Fibroblast of skin of scalp (primary cell): ENCODE measurements at regions not wholly inside any gene's neighbourhood (a gene's known extent, or its start where the extent isn't known, plus 50 kb on each side); places are given as distances from the start of the nearest gene placed in this dataset.
A peak's percentile ranks its signal among the peaks of the same experiment; 100 is the strongest.

Source experiments
- DNase-seq: peaks from one replicate; pipeline ENCODE4 v3.0.0-alpha.2; 2013

DNA sequence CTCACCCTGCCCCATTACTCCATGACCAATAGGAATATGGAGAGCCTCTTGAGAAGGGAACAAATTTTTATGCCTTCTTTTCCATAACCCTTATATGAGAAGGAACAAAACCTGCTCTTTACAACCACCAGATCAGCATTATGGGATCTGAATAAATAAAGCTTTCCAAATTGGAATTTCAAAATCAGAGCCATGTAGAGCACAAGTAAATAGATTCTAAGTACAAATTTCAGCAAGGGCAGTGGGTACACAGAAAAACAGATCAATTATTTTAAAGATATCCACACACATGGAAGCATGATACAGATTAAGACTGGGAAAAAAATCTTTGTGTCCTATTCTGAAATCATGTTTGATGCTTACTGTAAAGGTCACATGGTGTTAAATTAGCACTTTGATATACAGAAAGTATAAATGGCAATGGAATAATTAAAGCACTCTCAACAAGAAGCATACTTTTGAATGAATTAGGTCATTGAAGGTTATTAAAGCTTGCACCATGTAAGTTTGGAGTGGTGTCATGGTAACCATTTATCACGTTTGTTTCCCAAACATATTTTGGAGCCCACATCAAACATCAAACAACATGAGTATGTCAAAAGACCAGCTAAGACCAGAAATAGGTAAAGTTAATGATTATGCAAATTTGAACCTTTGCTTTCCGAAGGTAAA lies 75.9 kb upstream of the AVPR1A start:
- DNase-seq, result no peak

DNA sequence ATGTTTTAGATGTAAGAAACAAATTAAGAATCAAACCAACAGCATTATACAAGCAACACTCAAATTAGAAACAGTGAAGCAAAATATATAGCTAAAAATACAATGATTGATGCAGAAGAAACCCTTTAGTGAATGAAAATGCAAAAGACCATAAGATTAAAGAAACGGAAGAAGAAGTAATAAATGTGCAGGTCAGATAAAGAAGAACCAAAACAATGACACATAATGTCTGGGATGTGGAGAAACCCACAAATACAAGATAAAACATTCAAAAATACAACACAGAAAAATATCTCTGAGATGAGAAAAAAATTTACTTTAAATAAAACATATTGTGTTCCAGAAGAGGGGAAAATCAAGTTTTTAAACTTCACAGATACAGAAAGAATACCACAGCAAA lies 73.4 kb upstream of the AVPR1A start:
- DNase-seq, result no peak

DNA sequence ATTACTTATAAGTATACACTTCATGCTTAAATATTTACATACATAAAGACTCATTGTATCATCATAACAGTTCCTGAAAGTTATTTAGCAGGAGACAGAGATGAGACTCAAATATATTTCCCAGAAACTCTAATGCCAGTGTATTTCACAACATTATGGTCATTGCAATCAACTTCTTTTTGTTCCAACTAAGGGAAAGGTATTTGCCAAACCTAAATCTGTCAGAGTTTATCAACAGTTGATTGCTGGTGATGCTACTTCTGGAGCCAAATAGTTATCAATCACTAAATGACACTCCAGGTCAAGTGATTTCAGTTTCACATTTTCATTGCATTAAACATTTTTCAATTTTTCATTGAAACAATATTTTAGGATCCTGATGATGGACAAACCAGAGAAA lies 72.1 kb upstream of the AVPR1A start:
- no peak for DNase-seq

DNA sequence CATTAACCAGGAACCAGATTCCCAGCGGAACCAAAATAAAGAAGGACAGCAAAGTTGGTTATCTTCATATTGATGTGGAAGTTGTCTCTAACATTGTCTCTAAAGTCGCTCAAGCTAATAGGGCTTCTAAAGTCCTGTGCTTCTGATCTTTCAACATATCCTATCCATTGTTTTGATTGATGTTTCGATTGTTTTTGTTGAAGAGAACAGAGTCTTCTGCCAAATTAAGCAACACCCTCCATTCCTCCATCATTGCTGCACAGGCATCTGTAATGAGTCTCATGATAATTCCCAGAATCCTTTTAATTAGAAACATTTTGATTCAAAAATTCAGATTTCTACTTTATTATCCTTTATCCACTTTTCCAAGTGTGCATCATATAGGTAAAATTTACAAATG lies 71.6 kb upstream of the AVPR1A start:
- DNase-seq, result no peak

DNA sequence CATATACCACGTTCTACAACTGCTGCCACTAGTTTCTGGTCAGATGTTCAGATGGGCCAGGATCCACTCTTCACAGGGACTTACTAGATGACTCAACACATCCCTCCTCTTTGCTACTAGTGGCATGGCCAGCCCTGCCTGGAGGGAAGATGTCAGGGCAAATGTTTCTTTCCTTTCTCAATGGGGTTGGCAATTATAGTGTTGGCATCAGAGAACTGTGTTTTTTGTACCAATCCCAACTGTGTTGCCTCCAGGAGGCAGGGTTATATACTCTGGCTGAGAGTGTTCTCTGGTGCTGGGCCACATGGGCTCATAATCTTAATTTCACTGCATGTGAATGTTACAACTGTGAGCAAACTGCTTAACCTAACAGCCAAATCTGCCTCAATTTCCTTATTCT lies 69.9 kb upstream of the AVPR1A start:
- DNase-seq, result no peak

DNA sequence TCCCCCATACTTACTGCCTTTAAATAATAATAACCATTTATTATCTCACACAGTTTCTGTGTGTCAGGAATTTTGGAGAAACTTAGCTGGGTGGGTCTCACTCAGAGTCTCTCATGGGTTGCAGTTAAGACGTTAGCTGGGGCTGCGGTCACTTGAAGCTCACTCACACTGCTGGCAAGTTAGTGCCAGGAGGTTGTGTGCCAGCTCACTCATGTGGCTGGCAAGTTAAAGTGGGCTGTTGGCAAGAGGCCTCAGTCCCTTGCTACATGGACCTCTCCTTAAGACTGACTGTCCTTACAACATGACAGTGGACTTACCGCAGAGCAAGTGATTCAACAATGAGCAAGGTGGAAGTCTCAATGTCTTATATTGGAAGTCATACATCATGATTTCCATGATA lies 61.3 kb upstream of the AVPR1A start:
- no peak for DNase-seq

DNA sequence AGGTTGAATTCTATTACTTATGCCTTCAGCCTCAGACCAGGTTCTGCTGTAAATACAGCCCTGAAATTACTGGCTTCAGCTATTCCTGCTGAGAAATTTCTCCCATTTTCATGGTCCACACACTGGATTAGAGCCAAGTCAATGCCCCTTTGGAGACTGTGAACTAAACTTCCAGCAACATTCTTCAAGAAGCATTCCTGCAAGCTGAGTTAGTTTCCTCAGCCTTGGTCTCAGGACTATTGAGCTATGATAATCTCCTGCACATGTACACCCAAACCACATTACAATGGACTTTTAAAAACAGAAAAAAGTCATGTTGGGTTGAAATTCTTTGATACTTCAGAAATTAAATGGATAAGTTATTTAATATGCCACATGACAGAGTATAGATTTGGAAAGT lies 58.0 kb upstream of the AVPR1A start:
- peak; percentile 9 for DNase-seq

DNA sequence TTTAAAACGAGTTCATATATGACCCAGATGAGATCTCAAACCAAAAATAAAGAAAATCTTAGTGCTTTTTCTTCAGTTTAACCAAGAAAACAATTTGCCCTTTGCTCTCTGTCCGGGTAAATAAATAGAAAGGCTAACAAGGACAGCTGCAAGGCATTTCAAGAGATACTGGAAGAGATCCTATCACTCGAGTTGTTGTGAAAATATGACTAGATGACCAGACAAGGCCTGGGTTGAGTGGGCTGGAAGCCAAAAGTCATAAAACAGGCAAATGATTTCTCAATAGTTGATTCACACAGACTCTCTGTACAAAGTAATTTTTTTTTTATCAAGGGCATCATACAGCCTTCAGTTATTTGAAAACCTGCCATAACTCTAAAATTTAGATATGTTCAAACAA lies 55.9 kb upstream of the AVPR1A start:
- peak; percentile 1 for DNase-seq

DNA sequence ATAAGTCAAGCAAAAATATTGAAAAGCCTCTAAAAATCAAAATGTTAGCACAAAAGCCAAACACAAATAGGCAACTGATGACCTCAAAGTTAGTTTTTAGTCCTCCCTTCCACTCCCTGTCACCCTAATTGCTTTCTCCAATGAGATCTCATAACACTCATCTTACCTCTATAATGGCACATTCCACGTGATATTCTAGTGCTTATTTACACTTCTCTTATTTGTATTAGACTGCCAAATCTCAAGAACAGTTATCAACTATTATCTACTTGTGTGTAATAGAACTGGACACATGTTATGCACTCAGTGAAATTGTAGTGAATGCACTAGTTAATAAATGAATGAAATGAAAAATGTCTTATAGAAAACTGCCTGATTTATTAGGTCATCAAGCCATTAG lies 55.5 kb upstream of the AVPR1A start:
- DNase-seq, result no peak
